AG04449 (cell line): ENCODE measurements at regions not wholly inside any gene's neighbourhood (a gene's known extent, or its start where the extent isn't known, plus 50 kb on each side); places are given as distances from the start of the nearest gene placed in this dataset.
"Not testable (repeated sequence)": the region's sequence is repeated elsewhere in the genome, so short reads cannot be mapped to it uniquely, and the experiment has no call there.

Source experiments
- CTCF ChIA-PET: fragments of 350-600 bp; formaldehyde crosslinking; extraction: SDS; loops from one replicate; lab custom pipeline; 2021; ENCODE audit warnings: antibody characterized with exemption; lab: Yijun Ruan, JAX
- POLR2A ChIA-PET: fragments of 400-600, 350-600 bp; formaldehyde crosslinking; extraction: SDS; loops from one replicate; lab custom pipeline; 2020; ENCODE audit warnings: antibody characterized with exemption, inconsistent platforms; lab: Yijun Ruan, JAX
- DNase-seq: peaks from one replicate; pipeline ENCODE4 v3.0.0-alpha.2; 2010; ENCODE audit warnings: low read depth, low spot score
- H3K4me3 ChIP-seq: 2 replicates; pipeline ENCODE4 v1.5.1; 2011; ENCODE audit warnings: low read depth, mild to moderate bottlenecking, control low read depth, low read length
- CTCF ChIP-seq: IDR thresholded peaks from one replicate; pipeline ENCODE4 v1.5.1; 2011; ENCODE audit warnings: mild to moderate bottlenecking, moderate library complexity, low read length, control low read depth, inconsistent platforms; ENCODE audit not compliant: insufficient read depth; ENCODE audit errors: missing control alignments

GRCh38 chr1:224053456-224053855, 60.5 kb upstream of the FBXO28 start:
- POLR2A ChIA-PET, result interaction anchor here (1.0 kb wide), 1 partner anchor 8 kb away, joined by 4 read pairs; no protein-coding TSS in a partner anchor
- CTCF ChIA-PET, result interaction anchor here (6.3 kb wide), 1 partner anchor 13 kb away, joined by 66 read pairs; no protein-coding TSS in a partner anchor

DNA sequence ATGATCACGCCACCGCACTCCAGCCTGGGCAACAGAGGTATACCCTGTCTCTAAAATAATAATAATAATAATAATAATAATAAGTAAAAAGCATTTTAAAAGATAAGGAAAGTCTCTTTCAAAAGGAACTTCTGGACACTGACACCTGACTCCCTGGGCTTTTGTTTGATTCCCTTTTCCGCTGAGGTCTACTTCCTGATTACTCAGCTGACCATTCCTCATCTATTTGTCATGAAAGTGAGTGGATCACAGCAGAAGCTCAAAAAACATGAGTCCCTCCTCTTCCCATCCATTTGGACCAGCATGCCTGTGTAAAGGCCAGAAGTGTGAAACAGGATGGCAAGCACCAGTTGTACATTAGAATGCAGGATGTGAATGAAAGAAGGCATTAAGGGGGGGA, 61.1 kb upstream of the FBXO28 start:
- no peak for DNase-seq
- no peak overlapping the region for H3K4me3 ChIP-seq
- ChIA-PET POLR2A (interaction anchor here (1.0 kb wide), 1 partner anchor 9 kb away, joined by 4 read pairs; no protein-coding TSS in a partner anchor), CTCF (interaction anchor here (0.7 to 6.3 kb wide), 5 partner anchors 9 to 241 kb away, joined by 3 to 66 read pairs (median 6); no protein-coding TSS in a partner anchor)
- no peak for TF ChIP-seq CTCF

More at GRCh38 chr1:224053456-224053855, 60.5 kb upstream of the FBXO28 start:
- H3K4me3 ChIP-seq, result no peak overlapping the region
- TF ChIP-seq CTCF, result no peak
- DNase-seq, result no peak

GRCh38 chr1:224051782-224052181, 62.1 kb upstream of the FBXO28 start:
- DNase-seq, POLR2A ChIA-PET, H3K4me3 ChIP-seq: not testable (repeated sequence)
- CTCF ChIA-PET, result interaction anchor here (0.9 to 6.3 kb wide), 21 partner anchors 8 to 356 kb away, joined by 3 to 66 read pairs (median 6); no protein-coding TSS in a partner anchor

DNA sequence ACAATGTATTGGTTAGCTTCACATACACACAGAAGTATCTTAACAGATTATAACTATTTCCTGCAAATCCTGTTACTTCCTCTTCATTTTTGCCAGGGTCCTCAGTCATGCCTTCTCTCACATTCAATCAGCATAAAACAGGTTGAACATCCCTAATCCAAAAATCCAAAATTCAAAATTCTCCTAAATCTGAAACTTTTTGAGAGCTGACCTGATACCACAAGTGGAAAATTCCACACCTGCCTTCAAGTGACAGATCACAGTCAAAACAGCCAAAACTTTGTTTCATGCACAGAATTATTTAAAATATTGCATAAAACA, 62.9 kb upstream of the FBXO28 start:
- ChIA-PET POLR2A (interaction anchor here (1.0 kb wide), 1 partner anchor 10 kb away, joined by 3 read pairs; no protein-coding TSS in a partner anchor), CTCF (interaction anchor here (0.7 to 6.3 kb wide), 25 partner anchors 9 to 355 kb away, joined by 3 to 66 read pairs (median 5); partner anchors contain the start of gene NVL)
- DNase-seq, result no peak
- no peak for TF ChIP-seq CTCF
- H3K4me3 ChIP-seq, result no peak overlapping the region

DNA sequence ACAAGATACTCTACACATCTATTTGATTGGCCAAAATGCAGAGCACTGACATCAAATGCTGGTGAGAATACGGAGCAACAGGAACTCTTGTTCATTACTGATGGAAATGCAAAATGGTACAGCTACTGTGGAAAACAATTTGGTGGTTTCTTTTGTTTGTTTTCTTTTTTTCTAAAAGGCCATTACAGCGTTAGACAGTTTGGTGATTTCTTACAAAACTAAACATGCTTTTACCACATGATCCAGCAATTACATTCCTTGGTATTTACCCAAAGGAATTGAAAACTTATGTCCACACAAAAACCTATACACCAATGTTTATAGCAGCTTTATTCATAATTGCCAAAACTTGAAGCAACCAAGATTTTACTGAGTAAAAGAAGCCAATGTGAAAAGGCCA, 66.4 kb upstream of the FBXO28 start:
- ChIA-PET POLR2A (no interaction called here), CTCF (interaction anchor here (3.7 to 6.3 kb wide), 2 partner anchors 13 to 19 kb away, joined by 38 to 66 read pairs; no protein-coding TSS in a partner anchor)
- no peak for DNase-seq
- H3K4me3 ChIP-seq, result no peak overlapping the region
- no peak for TF ChIP-seq CTCF

GRCh38 chr1:224045556-224045955, 68.4 kb upstream of the FBXO28 start:
- CTCF ChIA-PET, result no interaction called here
- no peak for TF ChIP-seq CTCF
- H3K4me3 ChIP-seq, result no peak overlapping the region
- DNase-seq, result no peak
- POLR2A ChIA-PET, result no interaction called here

GRCh38 chr1:224044420-224044819, 69.5 kb upstream of the FBXO28 start:
- TF ChIP-seq CTCF, result no peak
- DNase-seq, result no peak
- POLR2A ChIA-PET, result no interaction called here
- no peak overlapping the region for H3K4me3 ChIP-seq
- CTCF ChIA-PET, result interaction anchor here (0.9 kb wide), 1 partner anchor 17 kb away, joined by 3 read pairs; no protein-coding TSS in a partner anchor
